ENCODE measurements at regions not wholly inside any gene's neighbourhood (a gene's known extent, or its start where the extent isn't known, plus 50 kb on each side); places are given as distances from the start of the nearest gene placed in this dataset.

- Histone ChIP-seq H3K4me2 (no peak overlapping the region), H3K27me3 (ENCODE audit: insufficient read depth) (no peaks in the 10 kb centered on the region), H3K4me1 (ENCODE audit: control insufficient read depth in 1 of 2, insufficient read depth in 2 of 2, low read depth in 1 of 2, low read length in 1 of 2) (no peaks in the 10 kb centered on the region), H3K79me2 (ENCODE audit: insufficient read depth) (no peaks in the 10 kb centered on the region), H3K36me3 (replicated peaks in 1 of 2; ENCODE audit: control insufficient read depth in 1 of 2, insufficient read depth in 2 of 2, low read length in 1 of 2) (no peaks in the 10 kb centered on the region), H3K27ac (ENCODE audit: low read depth in 2 of 2, low read length in 1 of 2) (no peak overlapping the region), H3K9me3 (no peaks in the 10 kb centered on the region), H3K9me2 (no peaks in the 10 kb centered on the region), H3F3A (replicated peaks; ENCODE audit: insufficient read depth) (no peaks in the 10 kb centered on the region), H3K4me3 (ENCODE audit: low read depth in 2 of 2, low read length in 1 of 2) (no peak overlapping the region), H3K9ac (no peak overlapping the region), H4K20me1 (ENCODE audit: insufficient read depth) (no peaks in the 10 kb centered on the region), H2AFZ (ENCODE audit: low read depth) (no peak overlapping the region)
- ChIA-PET POLR2A (no interaction called here), CTCF (no interaction called here)
- 57% methylated on average over 9 of the region's 9 CpGs for WGBS (ENCODE audit: low lambda C conversion rate)
- no peak for DNase-seq
- TF ChIP-seq JUND (IDR thresholded peaks at IDR 0.05) (no peak), CTCF (IDR thresholded peaks at IDR 0.05) (no peak), FOXM1 (IDR thresholded peaks at IDR 0.05; ENCODE audit: low read depth) (no peak), NRF1 (IDR thresholded peaks at IDR 0.05; ENCODE audit: low read depth, low read length) (no peak), YY1 (IDR thresholded peaks at IDR 0.05; ENCODE audit: low read depth) (no peak), SMC3 (IDR thresholded peaks at IDR 0.05; ENCODE audit: low read depth, low read length) (no peak)
- TF ChIP-seq, protein P1, sequence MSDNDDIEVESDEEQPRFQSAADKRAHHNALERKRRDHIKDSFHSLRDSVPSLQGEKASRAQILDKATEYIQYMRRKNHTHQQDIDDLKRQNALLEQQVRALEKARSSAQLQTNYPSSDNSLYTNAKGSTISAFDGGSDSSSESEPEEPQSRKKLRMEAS (IDR thresholded peaks at IDR 0.05; ENCODE audit: low read depth), result no peak
Measured at GRCh38 chr13:106795847-106796246, 227.9 kb upstream of the ARGLU1 start.

GRCh38 chr13:106794117-106794516, 226.2 kb upstream of the ARGLU1 start:
- CTCF ChIA-PET, result no interaction called here
- no peak for DNase-seq
- H3K27ac ChIP-seq (ENCODE audit: low read depth in 2 of 2, low read length in 1 of 2), result no peak overlapping the region
- no peaks in the 10 kb centered on the region for H3K79me2 ChIP-seq (ENCODE audit: insufficient read depth)
- H3K36me3 ChIP-seq (replicated peaks in 1 of 2; ENCODE audit: control insufficient read depth in 1 of 2, insufficient read depth in 2 of 2, low read length in 1 of 2), result no peaks in the 10 kb centered on the region
- H3K9ac ChIP-seq, result no peak overlapping the region
- WGBS (ENCODE audit: low lambda C conversion rate), result 27% methylated on average over 4 of the region's 4 CpGs
- no peaks in the 10 kb centered on the region for H3K27me3 ChIP-seq (ENCODE audit: insufficient read depth)
- POLR2A ChIA-PET, result no interaction called here
- H4K20me1 ChIP-seq (ENCODE audit: insufficient read depth), result no peaks in the 10 kb centered on the region
- no peak overlapping the region for H2AFZ ChIP-seq (ENCODE audit: low read depth)
- H3K4me3 ChIP-seq (ENCODE audit: low read depth in 2 of 2, low read length in 1 of 2), result no peak overlapping the region
- H3K9me3 ChIP-seq, result no peaks in the 10 kb centered on the region
- no peaks in the 10 kb centered on the region for H3F3A ChIP-seq (replicated peaks; ENCODE audit: insufficient read depth)
- no peak overlapping the region for H3K4me2 ChIP-seq
- no peaks in the 10 kb centered on the region for H3K9me2 ChIP-seq
- H3K4me1 ChIP-seq (ENCODE audit: control insufficient read depth in 1 of 2, insufficient read depth in 2 of 2, low read depth in 1 of 2, low read length in 1 of 2), result no peaks in the 10 kb centered on the region
- TF ChIP-seq IRF3 (IDR thresholded peaks at IDR 0.05; ENCODE audit: low read depth, low read length) (no peak), FOSL2 (IDR thresholded peaks at IDR 0.05; ENCODE audit: borderline replicate concordance, low read depth) (no peak), NFIC (IDR thresholded peaks at IDR 0.05; ENCODE audit: borderline replicate concordance) (no peak), ZBTB33 (IDR thresholded peaks at IDR 0.05; ENCODE audit: borderline replicate concordance, low read depth) (no peak), JUND (IDR thresholded peaks at IDR 0.05) (no peak), CHD2 (IDR thresholded peaks at IDR 0.05; ENCODE audit: low read length, partially characterized antibody) (no peak), EZH2phosphoT487 (IDR thresholded peaks at IDR 0.05; ENCODE audit: borderline replicate concordance, low read depth) (no peak), FOXM1 (IDR thresholded peaks at IDR 0.05; ENCODE audit: low read depth) (no peak), RXRA (IDR thresholded peaks at IDR 0.05; ENCODE audit: borderline replicate concordance, low read depth) (no peak), TCF12 (IDR thresholded peaks at IDR 0.05) (no peak), MEF2A (IDR thresholded peaks at IDR 0.05; ENCODE audit: borderline replicate concordance, low read depth) (no peak), GABPA (IDR thresholded peaks at IDR 0.05; ENCODE audit: low read depth) (no peak), RAD21 (IDR thresholded peaks at IDR 0.05; ENCODE audit: low read length) (no peak)
- TF ChIP-seq, protein P2, sequence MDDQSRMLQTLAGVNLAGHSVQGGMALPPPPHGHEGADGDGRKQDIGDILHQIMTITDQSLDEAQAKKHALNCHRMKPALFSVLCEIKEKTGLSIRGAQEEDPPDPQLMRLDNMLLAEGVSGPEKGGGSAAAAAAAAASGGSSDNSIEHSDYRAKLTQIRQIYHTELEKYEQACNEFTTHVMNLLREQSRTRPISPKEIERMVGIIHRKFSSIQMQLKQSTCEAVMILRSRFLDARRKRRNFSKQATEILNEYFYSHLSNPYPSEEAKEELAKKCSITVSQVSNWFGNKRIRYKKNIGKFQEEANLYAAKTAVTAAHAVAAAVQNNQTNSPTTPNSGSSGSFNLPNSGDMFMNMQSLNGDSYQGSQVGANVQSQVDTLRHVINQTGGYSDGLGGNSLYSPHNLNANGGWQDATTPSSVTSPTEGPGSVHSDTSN (IDR thresholded peaks at IDR 0.05), result no peak
- TF ChIP-seq, protein P3, sequence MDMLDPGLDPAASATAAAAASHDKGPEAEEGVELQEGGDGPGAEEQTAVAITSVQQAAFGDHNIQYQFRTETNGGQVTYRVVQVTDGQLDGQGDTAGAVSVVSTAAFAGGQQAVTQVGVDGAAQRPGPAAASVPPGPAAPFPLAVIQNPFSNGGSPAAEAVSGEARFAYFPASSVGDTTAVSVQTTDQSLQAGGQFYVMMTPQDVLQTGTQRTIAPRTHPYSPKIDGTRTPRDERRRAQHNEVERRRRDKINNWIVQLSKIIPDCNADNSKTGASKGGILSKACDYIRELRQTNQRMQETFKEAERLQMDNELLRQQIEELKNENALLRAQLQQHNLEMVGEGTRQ (IDR thresholded peaks at IDR 0.05; ENCODE audit: borderline replicate concordance, low read depth, low read length), result no peak
